Right atrium auricular region (tissue), 2 donors: ENCODE measurements at regions not wholly inside any gene's neighbourhood (a gene's known extent, or its start where the extent isn't known, plus 50 kb on each side); places are given as distances from the start of the nearest gene placed in this dataset.

Source experiments
- DNase-seq: peaks from one replicate; pipeline ENCODE4 v3.0.0-alpha.2; 2019; ENCODE audit warnings: low spot score
- H3K27ac ChIP-seq, 2 donors: fragments of 200-600 bp; sonication (generic); 1 replicate in 1 of 2; 2 replicates in 1 of 2; pipeline ENCODE4 v1.5.1; 2016 to 2019
- H3K27me3 ChIP-seq, 2 donors: fragments of 200-600 bp; sonication (generic); one replicate each; pipeline versions ENCODE4 v1.5.1 to v1.6.0; 2017 to 2019
- H3K36me3 ChIP-seq: fragments of 200-600 bp; sonication (generic); one replicate; pipeline ENCODE4 v1.5.1; 2016
- H3K4me1 ChIP-seq, 2 donors: fragments of 200-600 bp; sonication (generic); one replicate each; pipeline versions ENCODE4 v1.5.1 to v1.6.0; 2017 to 2019
- H3K4me3 ChIP-seq, 2 donors: fragments of 200-600 bp; sonication (generic); 1 replicate in 1 of 2; 2 replicates in 1 of 2; pipeline ENCODE4 v1.5.1; 2017 to 2019; ENCODE audit warnings: mild to moderate bottlenecking in 1 of 2, moderate library complexity in 1 of 2
- H3K9me3 ChIP-seq, 2 donors: fragments of 200-600 bp; sonication (generic); one replicate each; pipeline ENCODE4 v1.5.1; 2019
- CTCF ChIP-seq, 2 donors: fragments of 200-600 bp; sonication (generic); IDR thresholded peaks; one replicate each; pipeline ENCODE4 v1.5.1; 2019; ENCODE audit warnings: antibody characterized with exemption in 2 of 2

GRCh38 chr14:25602106-25602505 is 552.2 kb upstream of the STXBP6 start:
- no peak for DNase-seq
- Histone ChIP-seq H3K36me3 (no peaks in the 10 kb centered on the region), H3K4me3 (no peak overlapping the region), H3K4me1 (no peaks in the 10 kb centered on the region), H3K9me3 (peaks cover 0 to 3% of the 10 kb centered on the region in 2 donors), H3K27me3 (no peaks in the 10 kb centered on the region), H3K27ac (no peak overlapping the region)
- no peak for TF ChIP-seq CTCF (IDR thresholded peaks at IDR 0.05)

- Histone ChIP-seq H3K4me1 (no peaks in the 10 kb centered on the region), H3K27ac (no peak overlapping the region), H3K4me3 (no peak overlapping the region), H3K36me3 (no peaks in the 10 kb centered on the region), H3K27me3 (no peaks in the 10 kb centered on the region), H3K9me3 (no peaks in the 10 kb centered on the region)
- no peak for TF ChIP-seq CTCF (IDR thresholded peaks at IDR 0.05)
- DNase-seq: no peak
These were observed 538.8 kb upstream of the STXBP6 start for GRCh38 chr14:25588751-25589150.

GRCh38 chr14:25574628-25575325 is 524.8 kb upstream of the STXBP6 start:
- H3K36me3 ChIP-seq: no peaks in the 10 kb centered on the region
- no peaks in the 10 kb centered on the region for H3K9me3 ChIP-seq
- H3K27ac ChIP-seq: no peak overlapping the region
- peaks cover 0 to 3% of the 10 kb centered on the region in 2 donors for H3K27me3 ChIP-seq
- no peak for DNase-seq
- no peaks in the 10 kb centered on the region for H3K4me1 ChIP-seq
- no peak overlapping the region for H3K4me3 ChIP-seq
- TF ChIP-seq CTCF (IDR thresholded peaks at IDR 0.05): no peak

GRCh38 chr14:25570483-25570882 is 520.5 kb upstream of the STXBP6 start:
- no peak overlapping the region for H3K27ac ChIP-seq
- H3K36me3 ChIP-seq: no peaks in the 10 kb centered on the region
- no peak overlapping the region for H3K4me3 ChIP-seq
- H3K9me3 ChIP-seq: no peaks in the 10 kb centered on the region
- no peaks in the 10 kb centered on the region for H3K4me1 ChIP-seq
- no peak for TF ChIP-seq CTCF (IDR thresholded peaks at IDR 0.05)
- H3K27me3 ChIP-seq: no peaks in the 10 kb centered on the region
- no peak for DNase-seq

- H3K27ac ChIP-seq: no peak overlapping the region
- no peak for TF ChIP-seq CTCF (IDR thresholded peaks at IDR 0.05)
- no peak for DNase-seq
- no peak overlapping the region for H3K4me3 ChIP-seq
- H3K27me3 ChIP-seq: no peaks in the 10 kb centered on the region
- no peaks in the 10 kb centered on the region for H3K4me1 ChIP-seq
- no peaks in the 10 kb centered on the region for H3K36me3 ChIP-seq
- H3K9me3 ChIP-seq: no peaks in the 10 kb centered on the region
These were observed 507.5 kb upstream of the STXBP6 start for GRCh38 chr14:25557466-25557865.

GRCh38 chr14:25552826-25553225 is 502.9 kb upstream of the STXBP6 start:
- no peak overlapping the region for H3K27ac ChIP-seq
- DNase-seq: no peak
- H3K9me3 ChIP-seq: no peaks in the 10 kb centered on the region
- no peaks in the 10 kb centered on the region for H3K36me3 ChIP-seq
- H3K4me3 ChIP-seq: no peak overlapping the region
- no peak for TF ChIP-seq CTCF (IDR thresholded peaks at IDR 0.05)
- H3K4me1 ChIP-seq: no peaks in the 10 kb centered on the region
- H3K27me3 ChIP-seq: no peaks in the 10 kb centered on the region
